Coronary artery (tissue), 2 donors: ENCODE measurements at regions not wholly inside any gene's neighbourhood (a gene's known extent, or its start where the extent isn't known, plus 50 kb on each side); places are given as distances from the start of the nearest gene placed in this dataset.

Source experiments
- DNase-seq: peaks from one replicate; pipeline ENCODE4 v3.0.0-alpha.2; 2017; ENCODE audit warnings: low spot score
- H3K27ac ChIP-seq, 2 donors: fragments of 200-600 bp; sonication (generic); one replicate each; pipeline ENCODE4 v1.5.1; 2016 to 2019
- H3K4me3 ChIP-seq: fragments of 200-600 bp; sonication (generic); 2 replicates; pipeline ENCODE4 v1.5.1; 2016; ENCODE audit warnings: mild to moderate bottlenecking, moderate library complexity
- CTCF ChIP-seq: fragments of 200-600 bp; sonication (generic); IDR thresholded peaks from one replicate; pipeline ENCODE4 v1.5.1; 2019; ENCODE audit warnings: antibody characterized with exemption

- Histone ChIP-seq H3K27ac (no peak overlapping the region), H3K4me3 (no peak overlapping the region)
- no peak for DNase-seq
- no peak for TF ChIP-seq CTCF
Measured at GRCh38 chr5:26690511-26690910, 347.9 kb downstream of the CDH9 start.

GRCh38 chr5:26681861-26682260, 356.5 kb downstream of the CDH9 start:
- Histone ChIP-seq H3K4me3 (no peak overlapping the region), H3K27ac (no peak overlapping the region)
- no peak for TF ChIP-seq CTCF
- DNase-seq: no peak

GRCh38 chr5:26674846-26675245, 363.5 kb downstream of the CDH9 start:
- Histone ChIP-seq H3K27ac (no peak overlapping the region), H3K4me3 (no peak overlapping the region)
- TF ChIP-seq CTCF: no peak
- no peak for DNase-seq

- DNase-seq: no peak
- H3K27ac ChIP-seq: no peak overlapping the region
- no peak overlapping the region for H3K4me3 ChIP-seq
- TF ChIP-seq CTCF: no peak
Measured at GRCh38 chr5:26669523-26669922, 368.9 kb downstream of the CDH9 start.

- TF ChIP-seq CTCF: no peak
- Histone ChIP-seq H3K4me3 (no peak overlapping the region), H3K27ac (no peak overlapping the region)
- no peak for DNase-seq
Measured at GRCh38 chr5:26669031-26669430, 369.4 kb downstream of the CDH9 start.

GRCh38 chr5:26666371-26666770, 372.0 kb downstream of the CDH9 start:
- no peak for DNase-seq
- Histone ChIP-seq H3K27ac (no peak overlapping the region), H3K4me3 (no peak overlapping the region)
- TF ChIP-seq CTCF: no peak

GRCh38 chr5:26663500-26663899, 374.9 kb downstream of the CDH9 start:
- DNase-seq: no peak
- no peak for TF ChIP-seq CTCF
- Histone ChIP-seq H3K27ac (no peak overlapping the region), H3K4me3 (no peak overlapping the region)
